Kidney epithelial cell (primary cell): ENCODE measurements at regions not wholly inside any gene's neighbourhood (a gene's known extent, or its start where the extent isn't known, plus 50 kb on each side); places are given as distances from the start of the nearest gene placed in this dataset.

Experiments
- DNase-seq: peaks from one replicate; pipeline ENCODE4 v3.0.0-alpha.2; 2010; ENCODE audit warnings: low read depth
- H3K27me3 ChIP-seq: 2 replicates; pipeline ENCODE4 v1.6.0; 2011; ENCODE audit warnings: low read length; ENCODE audit not compliant: control insufficient read depth, insufficient read depth
- H3K36me3 ChIP-seq: 2 replicates; pipeline ENCODE4 v1.5.1; 2011; ENCODE audit warnings: low read length; ENCODE audit not compliant: control insufficient read depth, insufficient read depth
- H3K4me3 ChIP-seq: 2 replicates; pipeline ENCODE4 v1.5.1; 2011; ENCODE audit warnings: low read depth, mild to moderate bottlenecking, control low read depth, low read length
- TF ChIP-seq, protein P1 (sequence below): IDR thresholded peaks from 2 replicates; pipeline ENCODE4 v1.5.1; 2011; ENCODE audit warnings: mild to moderate bottlenecking, moderate library complexity, low read length, control low read depth, inconsistent platforms; ENCODE audit not compliant: insufficient read depth, poor library complexity, severe bottlenecking

DNA sequence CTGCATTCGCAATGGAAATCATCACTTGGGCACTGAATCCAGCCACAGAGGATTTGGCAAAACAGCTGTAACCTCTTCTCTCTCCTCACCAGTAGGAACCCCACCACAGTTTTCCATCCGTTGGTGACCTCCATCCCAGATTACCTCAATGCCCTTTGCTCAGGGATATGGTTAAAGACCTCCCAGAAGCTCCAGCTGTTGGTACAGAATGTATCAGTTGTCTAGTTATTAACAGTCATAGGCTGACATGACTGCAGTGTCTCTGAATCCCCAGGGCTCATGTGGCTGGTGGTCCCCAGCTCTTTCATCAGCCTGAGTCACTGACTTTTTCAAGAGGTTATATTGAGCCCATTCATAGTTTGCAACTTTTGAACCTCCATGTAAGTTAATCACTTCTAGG, 189.8 kb upstream of the HHIP start:
- Histone ChIP-seq H3K36me3 (no peaks in the 10 kb centered on the region), H3K4me3 (no peak overlapping the region), H3K27me3 (no peaks in the 10 kb centered on the region)
- TF ChIP-seq, protein P1, sequence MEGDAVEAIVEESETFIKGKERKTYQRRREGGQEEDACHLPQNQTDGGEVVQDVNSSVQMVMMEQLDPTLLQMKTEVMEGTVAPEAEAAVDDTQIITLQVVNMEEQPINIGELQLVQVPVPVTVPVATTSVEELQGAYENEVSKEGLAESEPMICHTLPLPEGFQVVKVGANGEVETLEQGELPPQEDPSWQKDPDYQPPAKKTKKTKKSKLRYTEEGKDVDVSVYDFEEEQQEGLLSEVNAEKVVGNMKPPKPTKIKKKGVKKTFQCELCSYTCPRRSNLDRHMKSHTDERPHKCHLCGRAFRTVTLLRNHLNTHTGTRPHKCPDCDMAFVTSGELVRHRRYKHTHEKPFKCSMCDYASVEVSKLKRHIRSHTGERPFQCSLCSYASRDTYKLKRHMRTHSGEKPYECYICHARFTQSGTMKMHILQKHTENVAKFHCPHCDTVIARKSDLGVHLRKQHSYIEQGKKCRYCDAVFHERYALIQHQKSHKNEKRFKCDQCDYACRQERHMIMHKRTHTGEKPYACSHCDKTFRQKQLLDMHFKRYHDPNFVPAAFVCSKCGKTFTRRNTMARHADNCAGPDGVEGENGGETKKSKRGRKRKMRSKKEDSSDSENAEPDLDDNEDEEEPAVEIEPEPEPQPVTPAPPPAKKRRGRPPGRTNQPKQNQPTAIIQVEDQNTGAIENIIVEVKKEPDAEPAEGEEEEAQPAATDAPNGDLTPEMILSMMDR = no peak
- DNase-seq = no peak

DNA sequence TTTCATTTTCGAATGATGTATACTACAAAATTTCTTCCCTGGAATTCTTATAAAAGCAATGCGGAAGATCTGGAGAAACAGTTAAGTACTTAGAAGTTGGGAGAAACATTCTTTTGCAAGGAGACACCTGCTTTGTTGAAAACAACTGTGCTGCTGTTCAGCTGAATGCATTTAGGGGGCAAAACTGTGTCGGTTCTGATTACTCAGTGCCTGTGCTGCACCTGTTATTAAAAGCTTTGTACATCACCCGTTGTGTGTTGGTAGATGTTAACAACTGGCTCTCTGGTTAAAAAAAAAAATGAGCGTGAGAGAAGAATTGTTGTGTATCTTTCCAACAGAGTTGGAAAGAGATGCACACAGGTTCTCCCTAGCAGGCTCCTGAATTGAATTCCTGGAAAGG, 184.1 kb upstream of the HHIP start:
- no peaks in the 10 kb centered on the region for H3K27me3 ChIP-seq
- H3K36me3 ChIP-seq = no peaks in the 10 kb centered on the region
- TF ChIP-seq, protein P1 = no peak
- no peak for DNase-seq
- H3K4me3 ChIP-seq = no peak overlapping the region

DNA sequence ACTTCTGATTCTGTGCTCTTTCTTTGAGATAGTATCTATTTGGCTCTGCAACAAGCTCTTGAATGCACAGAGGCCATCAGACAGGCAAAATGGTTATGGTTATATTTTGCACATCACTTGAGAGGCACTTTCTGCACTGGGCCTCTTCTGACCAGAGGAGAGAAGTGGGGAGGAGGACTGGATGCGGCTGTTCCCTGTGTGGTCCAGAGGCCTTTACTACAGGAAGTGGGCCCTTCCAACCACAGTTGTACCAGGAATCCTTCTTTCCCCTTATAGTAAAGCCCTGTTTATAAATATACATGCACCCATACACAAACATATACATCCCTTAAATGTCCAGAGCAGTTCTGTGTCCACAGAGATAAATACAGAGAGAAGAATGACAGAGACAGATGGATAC, 182.7 kb upstream of the HHIP start:
- Histone ChIP-seq H3K27me3 (no peaks in the 10 kb centered on the region), H3K36me3 (no peaks in the 10 kb centered on the region), H3K4me3 (no peak overlapping the region)
- no peak for DNase-seq
- TF ChIP-seq, protein P1 = no peak

DNA sequence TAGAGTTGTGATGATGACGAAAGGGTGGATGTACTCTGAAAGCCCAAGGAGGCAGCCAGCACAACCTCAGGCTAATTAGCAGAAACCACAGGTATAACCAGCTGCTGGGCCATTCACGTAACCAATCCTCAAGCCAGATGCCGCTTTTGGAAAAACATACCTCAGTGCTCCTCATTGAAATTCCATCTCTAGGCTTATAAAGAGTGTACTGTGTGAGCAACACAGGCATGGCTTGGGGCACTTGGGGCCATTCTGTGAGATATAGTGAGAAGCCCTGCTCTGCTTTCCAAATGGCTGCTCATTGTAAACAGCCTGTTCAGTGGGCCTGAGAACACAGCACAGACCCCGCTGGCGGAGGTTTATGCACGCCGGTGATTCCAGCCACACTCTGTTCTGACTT, 182.1 kb upstream of the HHIP start:
- Histone ChIP-seq H3K36me3 (no peaks in the 10 kb centered on the region), H3K4me3 (no peak overlapping the region), H3K27me3 (no peaks in the 10 kb centered on the region)
- TF ChIP-seq, protein P1 = no peak
- no peak for DNase-seq

DNA sequence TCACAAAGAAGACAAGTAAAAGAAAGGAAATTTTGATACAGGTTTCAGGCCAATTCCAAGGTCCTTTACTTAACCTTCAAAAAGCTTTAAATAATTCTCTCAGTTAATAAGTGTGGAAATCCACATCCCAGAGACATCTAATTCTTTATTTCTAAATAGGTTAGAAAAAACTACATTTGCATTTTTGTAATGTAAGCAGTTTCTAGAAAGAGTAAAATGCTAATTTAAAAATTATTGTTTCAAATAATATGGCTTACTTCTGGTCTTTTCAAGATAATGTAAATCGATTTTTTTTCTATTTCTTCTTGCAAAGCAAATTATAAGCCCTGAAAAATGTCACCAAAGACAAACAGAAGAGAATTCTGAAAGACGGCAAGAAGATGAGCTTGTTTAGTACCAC, 180.4 kb upstream of the HHIP start:
- TF ChIP-seq, protein P1 = no peak
- no peak overlapping the region for H3K4me3 ChIP-seq
- no peaks in the 10 kb centered on the region for H3K36me3 ChIP-seq
- DNase-seq = no peak
- no peaks in the 10 kb centered on the region for H3K27me3 ChIP-seq

DNA sequence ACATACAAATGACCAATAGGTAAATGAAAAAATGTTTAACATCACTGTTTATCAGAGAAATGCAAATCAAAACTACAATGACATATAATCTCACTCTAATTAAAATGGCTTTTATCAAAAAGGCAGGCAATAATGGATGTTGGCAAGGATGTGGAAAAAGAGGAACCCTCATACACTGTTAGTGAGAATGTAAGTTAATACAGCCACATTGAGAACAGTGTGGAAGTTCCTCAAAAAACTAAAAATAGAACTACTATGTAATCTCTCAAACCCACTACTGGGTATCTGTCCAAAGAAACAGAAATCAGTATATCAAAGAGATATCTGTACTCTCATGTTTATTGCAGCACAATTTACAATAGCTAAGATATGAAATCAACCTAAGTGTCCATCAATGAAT, 165.9 kb upstream of the HHIP start:
- Histone ChIP-seq H3K27me3 (no peaks in the 10 kb centered on the region), H3K4me3 (no peak overlapping the region), H3K36me3 (no peaks in the 10 kb centered on the region)
- TF ChIP-seq, protein P1 = no peak
- no peak for DNase-seq
